Vagina (tissue), 2 donors: ENCODE measurements at regions not wholly inside any gene's neighbourhood (a gene's known extent, or its start where the extent isn't known, plus 50 kb on each side); places are given as distances from the start of the nearest gene placed in this dataset.

Experiments used
- CTCF ChIP-seq, 3 experiments: fragments of 450-650 bp in 2 of 3; fragments of 200-600 bp in 1 of 3; sonication (generic) in 1 of 3; IDR thresholded peaks; one replicate each; pipeline ENCODE4 v1.5.1; 2017 to 2019; ENCODE audit warnings: antibody characterized with exemption in 3 of 3, mild to moderate bottlenecking in 2 of 3, moderate library complexity in 2 of 3
- POLR2AphosphoS5 ChIP-seq, 2 donors: sonication (generic); formaldehyde crosslinking; IDR thresholded peaks; one replicate each; pipeline ENCODE4 v1.9.0; 2017; ENCODE audit warnings: antibody characterized with exemption in 2 of 2, mild to moderate bottlenecking in 2 of 2, low read depth in 1 of 2; ENCODE audit not compliant: insufficient read depth in 1 of 2

GRCh38 chr7:3152714-3153113 lies 109.0 kb upstream of the CARD11 start:
- TF ChIP-seq CTCF (IDR thresholded peaks at IDR 0.05) (no peak), POLR2AphosphoS5 (IDR thresholded peaks at IDR 0.05; ENCODE audit: insufficient read depth in 1 of 2, low read depth in 1 of 2) (no peak)
